ENCODE measurements at regions not wholly inside any gene's neighbourhood (a gene's known extent, or its start where the extent isn't known, plus 50 kb on each side); places are given as distances from the start of the nearest gene placed in this dataset.

- TF ChIP-seq POLR2AphosphoS5 (IDR thresholded peaks at IDR 0.05; ENCODE audit: low read length) (no peak), JUNB (IDR thresholded peaks at IDR 0.05) (no peak), CTCF (IDR thresholded peaks at IDR 0.05 in 2 of 3, conservative IDR thresholded peaks at IDR 0.05 in 1 of 3; ENCODE audit: control insufficient read depth in 2 of 3, extremely low read depth in 1 of 3, insufficient read depth in 1 of 3, low read depth in 3 of 3, low read length in 3 of 3) (no peak), STAT3 (IDR thresholded peaks at IDR 0.05; ENCODE audit: low read depth, low read length) (no peak), FOXM1 (IDR thresholded peaks at IDR 0.05; ENCODE audit: low read depth, low read length) (no peak), GABPA (IDR thresholded peaks at IDR 0.05; ENCODE audit: low read depth) (no peak), ATF7 (IDR thresholded peaks at IDR 0.05; ENCODE audit: low read depth) (no peak), BACH1 (IDR thresholded peaks at IDR 0.05; ENCODE audit: borderline replicate concordance) (no peak), ZNF274 (IDR thresholded peaks at IDR 0.05; ENCODE audit: insufficient read depth, insufficient read length) (no peak), RCOR1 (conservative IDR thresholded peaks at IDR 0.05; ENCODE audit: low read depth, low read length) (no peak), HDAC2 (IDR thresholded peaks at IDR 0.05) (no peak), RELB (IDR thresholded peaks at IDR 0.05; ENCODE audit: low read depth) (no peak)
These were observed 74.1 kb upstream of the GATA2 start for GRCh38 chr3:128567141-128567540.
